DND-41 (cell line): ENCODE measurements at regions not wholly inside any gene's neighbourhood (a gene's known extent, or its start where the extent isn't known, plus 50 kb on each side); places are given as distances from the start of the nearest gene placed in this dataset.

ENCODE experiments used
- ATAC-seq: fragments of 200-7000 bp; cut with Tn5 transposase; 3 replicates; pipeline ENCODE4 v1.9.1; 2021; ENCODE audit warnings: low read depth; ENCODE audit not compliant: insufficient read depth
- DNase-seq: peaks from one replicate; pipeline ENCODE4 v3.0.0-alpha.2; 2020
- H2AFZ ChIP-seq: 2 replicates; pipeline ENCODE4 v1.6.0; 2012; ENCODE audit warnings: low read depth, low read length
- H3K27ac ChIP-seq: 2 replicates; pipeline ENCODE4 v1.5.1; 2012; ENCODE audit warnings: low read length, inconsistent platforms
- H3K27me3 ChIP-seq: fragments of 200-600 bp; sonication (generic); 2 replicates; pipeline ENCODE4 v1.6.0; 2012; ENCODE audit warnings: low read length, mild to moderate bottlenecking, inconsistent platforms; ENCODE audit not compliant: insufficient read depth, poor library complexity
- H3K36me3 ChIP-seq: 2 replicates; pipeline ENCODE4 v1.5.1; 2012; ENCODE audit warnings: low read length, inconsistent platforms; ENCODE audit not compliant: insufficient read depth
- H3K4me1 ChIP-seq: 2 replicates; pipeline ENCODE4 v1.5.1; 2012; ENCODE audit warnings: mild to moderate bottlenecking, low read length; ENCODE audit not compliant: insufficient read depth
- H3K4me2 ChIP-seq: 2 replicates; pipeline ENCODE4 v1.6.0; 2012; ENCODE audit warnings: mild to moderate bottlenecking, moderate library complexity, low read length, inconsistent platforms; ENCODE audit not compliant: insufficient read depth
- H3K4me3 ChIP-seq, 2 experiments: fragments of 200-600 bp in 1 of 2; shearing (Covaris generic) in 1 of 2; 2 replicates each; pipeline ENCODE4 v1.5.1; 2012 to 2016; ENCODE audit warnings: inconsistent platforms in 2 of 2, low read length in 2 of 2, mild to moderate bottlenecking in 2 of 2, low read depth in 1 of 2, moderate library complexity in 1 of 2
- H3K79me2 ChIP-seq: 2 replicates; pipeline ENCODE4 v1.6.0; 2012; ENCODE audit warnings: low read length, inconsistent platforms; ENCODE audit not compliant: insufficient read depth
- H3K9ac ChIP-seq: 2 replicates; pipeline ENCODE4 v1.6.0; 2012; ENCODE audit warnings: low read depth, mild to moderate bottlenecking, inconsistent platforms, low read length, moderate library complexity
- H3K9me3 ChIP-seq: 2 replicates; pipeline ENCODE4 v1.5.1; 2012; ENCODE audit warnings: low read length, moderate library complexity, mild to moderate bottlenecking, inconsistent platforms; ENCODE audit not compliant: insufficient read depth, severe bottlenecking
- H4K20me1 ChIP-seq: 2 replicates; pipeline ENCODE4 v1.6.0; 2012; ENCODE audit warnings: low read length; ENCODE audit not compliant: insufficient read depth
- CTCF ChIP-seq: IDR thresholded peaks from 2 replicates; pipeline ENCODE4 v1.5.1; 2012; ENCODE audit warnings: borderline replicate concordance, low read length, moderate library complexity, mild to moderate bottlenecking; ENCODE audit not compliant: poor library complexity, severe bottlenecking; ENCODE audit errors: extremely low read depth
- EZH2 ChIP-seq: IDR thresholded peaks from 3 replicates; pipeline ENCODE4 v1.6.1; 2012; ENCODE audit warnings: borderline replicate concordance, low read depth, mild to moderate bottlenecking, moderate library complexity, low read length, inconsistent platforms; ENCODE audit not compliant: severe bottlenecking

- Histone ChIP-seq H3K4me1 (no peaks in the 10 kb centered on the region), H3K4me3 (no peak overlapping the region), H2AFZ (no peak overlapping the region), H3K36me3 (no peaks in the 10 kb centered on the region), H3K27ac (no peak overlapping the region), H4K20me1 (no peaks in the 10 kb centered on the region; the same call in 1 of the 2 replicates), H3K27me3 (peaks cover 2% of the 10 kb centered on the region), H3K9ac (no peak overlapping the region), H3K79me2 (no peaks in the 10 kb centered on the region), H3K4me2 (no peak overlapping the region), H3K9me3 (no peaks in the 10 kb centered on the region)
- TF ChIP-seq CTCF (no peak), EZH2 (no peak)
- DNase-seq (no peak), ATAC-seq (no peak)
These were observed 61.2 kb upstream of the TRABD2B start for GRCh38 chr1:48058135-48059025.

- Histone ChIP-seq H3K9me3 (no peaks in the 10 kb centered on the region), H3K4me1 (no peaks in the 10 kb centered on the region), H3K79me2 (no peaks in the 10 kb centered on the region), H3K36me3 (no peaks in the 10 kb centered on the region), H3K4me2 (no peak overlapping the region), H3K27ac (no peak overlapping the region), H4K20me1 (no peaks in the 10 kb centered on the region; the same call in 1 of the 2 replicates), H3K9ac (no peak overlapping the region), H2AFZ (no peak overlapping the region), H3K4me3 (no peak overlapping the region), H3K27me3 (peaks cover 4% of the 10 kb centered on the region)
- DNase-seq (no peak), ATAC-seq (no peak)
- TF ChIP-seq CTCF (no peak), EZH2 (no peak)
These were observed 60.1 kb upstream of the TRABD2B start for GRCh38 chr1:48057249-48057648.

- Histone ChIP-seq H3K4me1 (no peaks in the 10 kb centered on the region), H3K9ac (no peak overlapping the region), H3K79me2 (no peaks in the 10 kb centered on the region), H4K20me1 (peaks cover 4% of the 10 kb centered on the region), H2AFZ (no peak overlapping the region), H3K27ac (no peak overlapping the region), H3K4me3 (no peak overlapping the region), H3K9me3 (no peaks in the 10 kb centered on the region), H3K27me3 (peaks cover 14% of the 10 kb centered on the region), H3K36me3 (no peaks in the 10 kb centered on the region), H3K4me2 (no peak overlapping the region)
- ATAC-seq (no peak), DNase-seq (no peak)
- TF ChIP-seq CTCF: no peak
These were observed 58.9 kb upstream of the TRABD2B start for GRCh38 chr1:48055876-48056764.
